ENCODE measurements at regions not wholly inside any gene's neighbourhood (a gene's known extent, or its start where the extent isn't known, plus 50 kb on each side); places are given as distances from the start of the nearest gene placed in this dataset.

DNA sequence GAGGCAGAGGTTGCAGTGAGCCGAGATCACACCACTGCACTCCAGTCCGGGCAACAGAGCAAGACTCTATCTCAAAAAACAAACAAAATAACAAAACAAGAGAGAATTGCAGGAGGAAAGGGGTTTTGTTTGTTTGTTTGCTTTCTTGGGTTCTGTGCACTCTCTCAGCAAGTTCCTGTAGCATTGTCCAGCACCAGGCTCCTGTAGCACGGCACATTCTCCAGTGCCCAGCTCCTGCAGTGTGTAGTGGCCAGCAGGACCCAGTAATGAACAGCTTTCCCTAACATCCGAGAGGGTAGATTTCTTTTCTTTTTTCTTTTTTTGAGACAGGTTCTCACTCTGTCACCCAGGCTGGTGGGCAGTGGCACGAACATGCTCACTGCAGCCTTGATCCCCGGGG is 60.5 kb upstream of the USP9X start:
- Mint-ChIP-seq H3K4me3 (no peak overlapping the region), H3K27ac (no peak overlapping the region), H3K4me1 (no peaks in the 10 kb centered on the region), H3K27me3 (peaks cover 3% of the 10 kb centered on the region), H3K9me3 (ENCODE audit: insufficient read depth) (no peaks in the 10 kb centered on the region)
- TF ChIP-seq EZH2 (IDR thresholded peaks at IDR 0.05; ENCODE audit: borderline replicate concordance, insufficient read depth, low read depth, low read length, poor library complexity, severe bottlenecking), result no peak
- TF ChIP-seq CTCF (IDR thresholded peaks at IDR 0.05), result no peak
- DNase-seq (no peak), ATAC-seq (ENCODE audit: low read depth) (no peak)
- H3K79me2 ChIP-seq (ENCODE audit: control insufficient read depth, insufficient read depth, low read length), result no peaks in the 10 kb centered on the region
- no peaks in the 10 kb centered on the region for H3K4me1 ChIP-seq (ENCODE audit: control insufficient read depth in 2 of 2, insufficient read depth in 2 of 2, low read length in 2 of 2)
- H4K20me1 ChIP-seq (ENCODE audit: control insufficient read depth, insufficient read depth, low read length, poor library complexity, severe bottlenecking), result no peaks in the 10 kb centered on the region
- WGBS (ENCODE audit: insufficient coverage), result 100% methylated on average over 1 of the region's 6 CpGs
- H3K27me3 ChIP-seq (replicated peaks in 1 of 4; ENCODE audit: control extremely low read depth in 1 of 4, control insufficient read depth in 3 of 4, insufficient read depth in 4 of 4, low read length in 3 of 4), result peaks cover 0 to 3% (median 0%) of the 10 kb centered on the region in 4 experiments
- H3K36me3 ChIP-seq (replicated peaks in 1 of 2; ENCODE audit: control extremely low read depth in 1 of 2, control insufficient read depth in 1 of 2, extremely low read depth in 1 of 2, insufficient read depth in 2 of 2, low read length in 1 of 2), result no peaks in the 10 kb centered on the region
- intact Hi-C loops (cut with micrococcal nuclease), result no loop called here
- H3K9me3 ChIP-seq (ENCODE audit: control extremely low read depth in 1 of 3, control insufficient read depth in 2 of 3, insufficient read depth in 1 of 3, low read length in 2 of 3), result no peaks in the 10 kb centered on the region
- H3K4me3 ChIP-seq (ENCODE audit: control extremely low read depth in 1 of 5, extremely low read depth in 1 of 5, insufficient read depth in 1 of 5, low read depth in 2 of 5, low read length in 4 of 5), result no peak overlapping the region
- no peak overlapping the region for H3K9ac ChIP-seq (ENCODE audit: low read length)
- ChIA-PET CTCF (interaction anchor here (0.6 kb wide), 1 partner anchor 144 kb away, joined by 3 read pairs; no protein-coding TSS in a partner anchor), POLR2A (no interaction called here)
- H3K27ac ChIP-seq (ENCODE audit: low read length in 2 of 2), result no peak overlapping the region
- no peak overlapping the region for H3K4me2 ChIP-seq (replicated peaks; ENCODE audit: low read depth, low read length, poor library complexity, severe bottlenecking)
- H2AFZ ChIP-seq (ENCODE audit: insufficient read depth, low read depth, low read length, poor library complexity, severe bottlenecking), result no peak overlapping the region

DNA sequence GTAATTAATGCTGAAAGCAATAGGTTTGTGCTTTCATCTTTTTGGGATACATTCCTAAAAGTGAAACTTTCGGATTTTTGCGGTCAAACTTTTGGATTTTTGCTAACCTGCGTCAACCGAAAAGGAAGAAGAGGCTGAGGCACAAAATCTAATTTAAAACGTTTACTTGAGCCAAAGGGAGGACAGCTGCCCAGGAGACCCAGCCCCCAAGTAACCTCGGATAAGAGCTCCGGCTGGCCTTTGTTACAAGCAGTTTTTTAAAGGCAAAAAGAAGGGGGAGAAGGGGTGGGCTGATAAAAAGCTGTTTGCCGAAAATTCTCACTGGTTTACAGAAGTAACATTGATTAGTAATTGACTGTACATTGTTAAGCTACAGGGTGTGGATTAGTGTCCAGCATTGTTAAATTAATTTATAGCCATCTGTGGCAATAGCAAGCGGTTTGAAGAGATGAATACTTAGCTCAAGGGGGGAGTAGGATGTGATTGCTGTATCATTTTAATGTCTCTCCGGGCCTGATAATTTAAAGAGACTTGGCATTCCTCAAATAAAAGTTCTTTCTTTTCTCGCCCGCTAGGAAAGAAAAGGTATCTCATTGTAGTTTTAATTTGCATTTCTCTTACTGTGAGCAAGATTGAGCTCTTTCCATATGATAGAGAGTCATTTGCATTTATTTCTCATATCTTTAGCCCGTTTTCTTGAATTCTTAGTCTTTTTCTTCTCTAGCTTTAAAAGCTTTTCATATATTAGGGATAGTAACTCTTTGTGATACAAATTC is 59.1 kb upstream of the USP9X start:
- ChIA-PET POLR2A (no interaction called here), CTCF (no interaction called here)
- Mint-ChIP-seq H3K4me3 (no peak overlapping the region), H3K9me3 (ENCODE audit: insufficient read depth) (no peaks in the 10 kb centered on the region), H3K27ac (no peak overlapping the region), H3K27me3 (peaks cover 3% of the 10 kb centered on the region), H3K4me1 (no peaks in the 10 kb centered on the region)
- Histone ChIP-seq H3K79me2 (ENCODE audit: control insufficient read depth, insufficient read depth, low read length) (no peaks in the 10 kb centered on the region), H3K27me3 (replicated peaks in 1 of 4; ENCODE audit: control extremely low read depth in 1 of 4, control insufficient read depth in 3 of 4, insufficient read depth in 4 of 4, low read length in 3 of 4) (peaks cover 0 to 3% (median 0%) of the 10 kb centered on the region in 4 experiments), H3K27ac (ENCODE audit: low read length in 2 of 2) (no peak overlapping the region), H3K4me1 (ENCODE audit: control insufficient read depth in 2 of 2, insufficient read depth in 2 of 2, low read length in 2 of 2) (no peaks in the 10 kb centered on the region), H4K20me1 (ENCODE audit: control insufficient read depth, insufficient read depth, low read length, poor library complexity, severe bottlenecking) (no peaks in the 10 kb centered on the region), H3K9ac (ENCODE audit: low read length) (no peak overlapping the region), H2AFZ (ENCODE audit: insufficient read depth, low read depth, low read length, poor library complexity, severe bottlenecking) (no peak overlapping the region), H3K9me3 (ENCODE audit: control extremely low read depth in 1 of 3, control insufficient read depth in 2 of 3, insufficient read depth in 1 of 3, low read length in 2 of 3) (no peaks in the 10 kb centered on the region), H3K4me2 (replicated peaks; ENCODE audit: low read depth, low read length, poor library complexity, severe bottlenecking) (no peak overlapping the region), H3K4me3 (ENCODE audit: control extremely low read depth in 1 of 5, extremely low read depth in 1 of 5, insufficient read depth in 1 of 5, low read depth in 2 of 5, low read length in 4 of 5) (no peak overlapping the region), H3K36me3 (replicated peaks in 1 of 2; ENCODE audit: control extremely low read depth in 1 of 2, control insufficient read depth in 1 of 2, extremely low read depth in 1 of 2, insufficient read depth in 2 of 2, low read length in 1 of 2) (no peaks in the 10 kb centered on the region)
- intact Hi-C loops (cut with micrococcal nuclease), result no loop called here
- ATAC-seq (ENCODE audit: low read depth), result no peak
- TF ChIP-seq EZH2 (IDR thresholded peaks at IDR 0.05; ENCODE audit: borderline replicate concordance, insufficient read depth, low read depth, low read length, poor library complexity, severe bottlenecking) (no peak), CTCF (IDR thresholded peaks at IDR 0.05) (no peak)
- 84% methylated on average over 3 of the region's 13 CpGs for WGBS (ENCODE audit: insufficient coverage)
- DNase-seq, result no peak

Measured in B cell (primary cell).